ENCODE measurements at regions not wholly inside any gene's neighbourhood (a gene's known extent, or its start where the extent isn't known, plus 50 kb on each side); places are given as distances from the start of the nearest gene placed in this dataset.

- H3K9ac ChIP-seq (replicated peaks; ENCODE audit: extremely low read depth, insufficient read depth, low read length): no peak overlapping the region
- no peak for TF ChIP-seq GATA2 (IDR thresholded peaks at IDR 0.05; ENCODE audit: insufficient read depth, insufficient read length, low read depth, low read length)
- TF ChIP-seq POLR2AphosphoS5 (IDR thresholded peaks at IDR 0.05; ENCODE audit: insufficient read depth, low read depth, low read length): no peak
- no peak for TF ChIP-seq EZH2 (IDR thresholded peaks at IDR 0.05; ENCODE audit: borderline replicate concordance, low read depth, low read length, severe bottlenecking)
- TF ChIP-seq POLR2A (IDR thresholded peaks at IDR 0.05; ENCODE audit: low read depth, low read length): no peak
- TF ChIP-seq MAX (IDR thresholded peaks at IDR 0.05; ENCODE audit: insufficient read depth, insufficient read length): no peak
- no peak for TF ChIP-seq FOS (IDR thresholded peaks at IDR 0.05; ENCODE audit: borderline replicate concordance, insufficient read depth, low read length)
- no peak for TF ChIP-seq CTCF (IDR thresholded peaks at IDR 0.05; ENCODE audit: extremely low read depth in 1 of 2, insufficient read depth in 1 of 2, low read depth in 1 of 2, low read length in 2 of 2)
- TF ChIP-seq MYC (IDR thresholded peaks at IDR 0.05; ENCODE audit: low read depth, low read length): no peak
- TF ChIP-seq JUN (IDR thresholded peaks at IDR 0.05; ENCODE audit: borderline replicate concordance, insufficient read depth, insufficient read length, low read depth): no peak
- no peaks in the 10 kb centered on the region for H4K20me1 ChIP-seq (replicated peaks; ENCODE audit: control insufficient read depth, extremely low read depth, insufficient read depth, low read length)
- intact Hi-C loops (cut with micrococcal nuclease) (no loop called here), dilution Hi-C loops (cut with MboI; ENCODE audit: extremely low pct_ligation_motif_present, low sequenced_read_pairs) (no loop called here)
- H3K27me3 ChIP-seq (ENCODE audit: control insufficient read depth in 2 of 2, insufficient read depth in 2 of 2, low read length in 2 of 2): peaks cover 15 to 18% of the 10 kb centered on the region in 2 experiments
- no TSS peak for BruUV-seq (replicated peaks)
- no peaks in the 10 kb centered on the region for H3K9me3 ChIP-seq (replicated peaks; ENCODE audit: control insufficient read depth, insufficient read depth, low read length)
- H3K9me1 ChIP-seq (replicated peaks; ENCODE audit: control insufficient read depth, extremely low read depth, insufficient read depth, low read length): no peaks in the 10 kb centered on the region
- H3K36me3 ChIP-seq (ENCODE audit: control insufficient read depth in 2 of 2, extremely low read depth in 1 of 2, insufficient read depth in 2 of 2, low read length in 2 of 2): no peaks in the 10 kb centered on the region
- no peak overlapping the region for H3K4me2 ChIP-seq (ENCODE audit: insufficient read depth, low read length)
- no peak overlapping the region for H3K4me3 ChIP-seq (replicated peaks in 1 of 3; ENCODE audit: insufficient read depth in 1 of 3, low read depth in 1 of 3, low read length in 3 of 3)
- H3K27ac ChIP-seq (ENCODE audit: insufficient read depth, low read depth, low read length): no peak overlapping the region
- FAIRE-seq (no peak), DNase-seq (ENCODE audit: low read depth, low spot score) (no peak)
- H3K4me1 ChIP-seq (ENCODE audit: control insufficient read depth, extremely low read depth, insufficient read depth, low read length): no peaks in the 10 kb centered on the region
- no peak overlapping the region for H2AFZ ChIP-seq (ENCODE audit: low read depth, low read length)
- no peaks in the 10 kb centered on the region for H3K79me2 ChIP-seq (ENCODE audit: control insufficient read depth, insufficient read depth, low read length)
- CTCF ChIA-PET: no interaction called here
- POLR2A ChIA-PET: no interaction called here
Observed at GRCh38 chr7:27347276-27347640, 104.7 kb downstream of the EVX1 start.
